Activated CD4-positive, alpha-beta memory T cell treated with anti-CD3 and anti-CD28 coated beads for 36 hours (primary cell): ENCODE measurements at regions not wholly inside any gene's neighbourhood (a gene's known extent, or its start where the extent isn't known, plus 50 kb on each side); places are given as distances from the start of the nearest gene placed in this dataset. TPM values are rescaled to one million over a fixed set of nuclear protein-coding genes. Genes with fewer than 3 reads are reported as not detected.

Experiments
- microRNA-seq: library from miRNA; unstranded; fragments of <30 nt; microRNA quantifications from one replicate; pipeline ENCODE4 v1.2.0, GENCODE V29; 2022; ENCODE audit warnings: borderline number of aligned reads, borderline microRNAs expressed, borderline replicate concordance

Small RNA genes lying in the stretch of these regions (microRNA-seq; reads per million reads assigned to microRNA genes)
- gene MIR205 = not detected
